H9 (cell line): ENCODE measurements at regions not wholly inside any gene's neighbourhood (a gene's known extent, or its start where the extent isn't known, plus 50 kb on each side); places are given as distances from the start of the nearest gene placed in this dataset.

ENCODE experiments used
- DNase-seq: peaks from one replicate; pipeline ENCODE4 v3.0.0-alpha.2; 2017
- H2AFZ ChIP-seq: one replicate; pipeline ENCODE4 v1.6.1; 2013; ENCODE audit warnings: mild to moderate bottlenecking, low read length, control low read depth, moderate library complexity
- H2AK5ac ChIP-seq: 2 replicates; pipeline ENCODE4 v1.6.1; 2013; ENCODE audit warnings: low read length, control low read depth, mixed read lengths; ENCODE audit not compliant: insufficient read length
- H2BK120ac ChIP-seq: one replicate; pipeline ENCODE4 v1.6.1; 2013; ENCODE audit warnings: low read depth, mild to moderate bottlenecking, low read length, control low read depth, inconsistent platforms; ENCODE audit not compliant: poor library complexity, severe bottlenecking
- H2BK12ac ChIP-seq: 2 replicates; pipeline ENCODE4 v1.6.1; 2013; ENCODE audit warnings: low read length, control low read depth, mixed read lengths, low read depth; ENCODE audit not compliant: insufficient read length
- H2BK15ac ChIP-seq: 2 replicates; pipeline ENCODE4 v1.6.1; 2013; ENCODE audit warnings: low read depth, low read length, control low read depth
- H2BK20ac ChIP-seq: one replicate; pipeline ENCODE4 v1.6.1; 2013; ENCODE audit warnings: low read depth, mild to moderate bottlenecking, low read length, control low read depth, inconsistent platforms; ENCODE audit not compliant: poor library complexity, severe bottlenecking
- H2BK5ac ChIP-seq: 2 replicates; pipeline ENCODE4 v1.6.1; 2013; ENCODE audit warnings: low read length, control low read depth, mixed read lengths; ENCODE audit not compliant: insufficient read length
- H3K14ac ChIP-seq: 2 replicates; pipeline ENCODE4 v1.6.1; 2013; ENCODE audit warnings: low read length, control low read depth; ENCODE audit not compliant: insufficient read depth
- H3K18ac ChIP-seq: 2 replicates; pipeline ENCODE4 v1.6.1; 2013; ENCODE audit warnings: low read depth, mild to moderate bottlenecking, mixed read lengths, low read length, control low read depth; ENCODE audit not compliant: insufficient read length
- H3K23ac ChIP-seq: 2 replicates; pipeline ENCODE4 v1.6.1; 2013; ENCODE audit warnings: low read length, control low read depth, mixed read lengths, low read depth; ENCODE audit not compliant: insufficient read length
- H3K23me2 ChIP-seq: 2 replicates; pipeline ENCODE4 v1.6.1; 2013; ENCODE audit warnings: low read depth, mild to moderate bottlenecking, mixed read lengths, low read length, control low read depth; ENCODE audit not compliant: insufficient read length, poor library complexity, severe bottlenecking
- H3K27ac ChIP-seq: 2 replicates; pipeline ENCODE4 v1.5.1; 2013; ENCODE audit warnings: low read length, control low read depth, mixed read lengths, low read depth; ENCODE audit not compliant: insufficient read length
- H3K27me3 ChIP-seq: 2 replicates; pipeline ENCODE4 v1.6.1; 2013; ENCODE audit warnings: low read length, control low read depth, inconsistent platforms; ENCODE audit not compliant: insufficient read depth
- H3K4ac ChIP-seq: 2 replicates; pipeline ENCODE4 v1.6.1; 2013; ENCODE audit warnings: low read depth, mild to moderate bottlenecking, control low read depth, inconsistent platforms, low read length, moderate library complexity
- H3K4me1 ChIP-seq: 2 replicates; pipeline ENCODE4 v1.6.1; 2013; ENCODE audit warnings: low read length, control low read depth, inconsistent platforms; ENCODE audit not compliant: insufficient read depth
- H3K4me2 ChIP-seq: 2 replicates; pipeline ENCODE4 v1.6.1; 2013; ENCODE audit warnings: low read length, control low read depth, mixed read lengths; ENCODE audit not compliant: insufficient read length, insufficient read depth
- H3K56ac ChIP-seq: 2 replicates; pipeline ENCODE4 v1.6.1; 2013; ENCODE audit warnings: low read depth, mild to moderate bottlenecking, mixed read lengths, low read length, control low read depth; ENCODE audit not compliant: insufficient read length
- H3K79me1 ChIP-seq: 2 replicates; pipeline ENCODE4 v1.6.1; 2013; ENCODE audit warnings: low read depth, mild to moderate bottlenecking, moderate library complexity, low read length, control low read depth, inconsistent platforms; ENCODE audit not compliant: insufficient read depth, poor library complexity, severe bottlenecking
- H3K79me2 ChIP-seq: 2 replicates; pipeline ENCODE4 v1.6.1; 2013; ENCODE audit warnings: low read length, control low read depth, inconsistent platforms; ENCODE audit not compliant: insufficient read depth
- H3K9ac ChIP-seq: 2 replicates; pipeline ENCODE4 v1.6.1; 2013; ENCODE audit warnings: low read length, control low read depth, mixed read lengths; ENCODE audit not compliant: insufficient read length; ENCODE audit errors: extremely low read depth
- H3K9me3 ChIP-seq: one replicate; pipeline ENCODE4 v1.6.1; 2013; ENCODE audit warnings: low read depth, low read length, inconsistent platforms; ENCODE audit not compliant: control insufficient read depth
- H3T11ph ChIP-seq: one replicate; pipeline ENCODE4 v1.6.1; 2013; ENCODE audit warnings: mild to moderate bottlenecking, low read length, control low read depth, inconsistent platforms
- H4K20me1 ChIP-seq: one replicate; pipeline ENCODE4 v1.6.1; 2013; ENCODE audit not compliant: control insufficient read depth, insufficient read length, insufficient read depth
- H4K5ac ChIP-seq: 2 replicates; pipeline ENCODE4 v1.6.1; 2013; ENCODE audit warnings: low read depth, mild to moderate bottlenecking, mixed read lengths, low read length, control low read depth; ENCODE audit not compliant: insufficient read length
- H4K8ac ChIP-seq: replicated peaks from 2 replicates; pipeline ENCODE4 v1.6.1; 2013; ENCODE audit warnings: low read length, control low read depth, mixed read lengths, low read depth; ENCODE audit not compliant: insufficient read length
- H4K91ac ChIP-seq: 2 replicates; pipeline ENCODE4 v1.6.1; 2013; ENCODE audit warnings: low read depth, mild to moderate bottlenecking, moderate library complexity, mixed read lengths, low read length, control low read depth; ENCODE audit not compliant: insufficient read length
- H3K27ac Mint-ChIP-seq, 3 experiments: 2 replicates in 2 of 3; 3 replicates in 1 of 3; pipeline ENCODE4 v1.8.0; 2020 to 2021; ENCODE audit warnings: mixed read lengths in 3 of 3, mild to moderate bottlenecking in 1 of 3, moderate library complexity in 1 of 3
- H3K27me3 Mint-ChIP-seq: 2 replicates; pipeline ENCODE4 v1.8.0; 2021; ENCODE audit warnings: low read depth, mild to moderate bottlenecking, moderate library complexity, mixed read lengths
- H3K36me3 Mint-ChIP-seq, 3 experiments: 2 replicates in 2 of 3; 3 replicates in 1 of 3; pipeline ENCODE4 v1.8.0; 2020 to 2021; ENCODE audit warnings: low read depth in 3 of 3, mixed read lengths in 3 of 3; ENCODE audit not compliant: insufficient read depth in 1 of 3
- H3K4me1 Mint-ChIP-seq, 2 experiments: 2 replicates each; pipeline ENCODE4 v1.8.0; 2020; ENCODE audit warnings: mixed read lengths in 2 of 2
- H3K4me3 Mint-ChIP-seq, 2 experiments: 2 replicates in 1 of 2; 3 replicates in 1 of 2; pipeline ENCODE4 v1.8.0; 2020 to 2021; ENCODE audit warnings: mild to moderate bottlenecking in 2 of 2, mixed read lengths in 2 of 2, moderate library complexity in 1 of 2
- H3K9me3 Mint-ChIP-seq, 2 experiments: 2 replicates in 1 of 2; 3 replicates in 1 of 2; pipeline ENCODE4 v1.8.0; 2020; ENCODE audit warnings: mild to moderate bottlenecking in 2 of 2, mixed read lengths in 2 of 2, moderate library complexity in 1 of 2
- CTCF ChIP-seq: fragments of 200-600 bp; sonication (generic); conservative IDR thresholded peaks from 3 replicates; pipeline ENCODE4 v1.8.0; 2021; ENCODE audit warnings: antibody characterized with exemption, mild to moderate bottlenecking
- WGBS: extraction: QIAGEN DNeasy Blood & Tissue Kit; methylation state at CpG from one replicate; pipeline ENCODE4 v1.1.7; 2013; ENCODE audit warnings: missing lambda C conversion rate, low lambda C conversion rate, mixed read lengths; ENCODE audit not compliant: insufficient read length; ENCODE audit errors: extremely low coverage; 5-methylcytosine and 5-hydroxymethylcytosine counted together

DNA sequence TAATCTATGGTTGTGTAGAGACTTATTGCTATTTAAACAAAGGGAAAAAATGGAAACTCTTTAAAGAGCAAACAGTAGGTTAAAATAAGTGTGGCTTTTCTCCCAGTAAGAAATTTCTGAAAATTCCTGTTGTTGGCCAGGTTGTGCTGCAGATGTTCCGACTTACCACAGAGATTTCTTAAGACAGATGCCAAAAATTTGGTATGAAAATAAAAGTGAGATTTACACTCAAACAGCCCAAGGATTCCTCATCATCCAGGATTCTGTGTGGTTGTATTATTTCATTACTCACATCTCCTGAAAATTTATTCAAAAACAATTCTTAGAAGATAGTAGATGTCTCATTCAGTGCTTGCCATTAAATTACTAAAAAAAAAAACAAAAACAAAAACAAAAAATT lies 296.7 kb upstream of the PTBP2 start:
- no CpG with 5 or more reads among the region's 1 CpG for WGBS
- no peaks in the 10 kb centered on the region for H3K79me2 ChIP-seq
- H3K4ac ChIP-seq: no peak overlapping the region

More for the DNA sequence above, 296.7 kb upstream of the PTBP2 start:
- H3K23ac ChIP-seq: no peak overlapping the region
- Mint-ChIP-seq H3K27ac (no peak overlapping the region), H3K4me1 (peaks cover 14 to 21% of the 10 kb centered on the region in 2 experiments), H3K36me3 (no peaks in the 10 kb centered on the region), H3K9me3 (no peaks in the 10 kb centered on the region), H3K27me3 (no peaks in the 10 kb centered on the region), H3K4me3 (no peak overlapping the region)
- no peak overlapping the region for H3K4me2 ChIP-seq
- H2BK15ac ChIP-seq: no peak overlapping the region
- no peak for TF ChIP-seq CTCF
- no peaks in the 10 kb centered on the region for H3K27me3 ChIP-seq
- no peak overlapping the region for H3K18ac ChIP-seq
- no peak overlapping the region for H2AK5ac ChIP-seq
- H4K5ac ChIP-seq: no peak overlapping the region
- no peaks in the 10 kb centered on the region for H3K79me1 ChIP-seq
- no peaks in the 10 kb centered on the region for H3K4me1 ChIP-seq
- H4K20me1 ChIP-seq: no peaks in the 10 kb centered on the region
- no peaks in the 10 kb centered on the region for H3K23me2 ChIP-seq
- H2AFZ ChIP-seq: no peak overlapping the region
- H3T11ph ChIP-seq: no peak overlapping the region
- H3K9ac ChIP-seq: no peak overlapping the region
- H2BK5ac ChIP-seq: no peak overlapping the region
- no peaks in the 10 kb centered on the region for H3K9me3 ChIP-seq
- no peak overlapping the region for H2BK20ac ChIP-seq
- H3K27ac ChIP-seq: no peak overlapping the region
- no peak overlapping the region for H2BK12ac ChIP-seq
- no peak overlapping the region for H4K8ac ChIP-seq
- no peak overlapping the region for H3K56ac ChIP-seq
- no peak overlapping the region for H2BK120ac ChIP-seq
- no peak overlapping the region for H3K14ac ChIP-seq
- no peak for DNase-seq
- H4K91ac ChIP-seq: no peak overlapping the region
